ENCODE measurements at regions not wholly inside any gene's neighbourhood (a gene's known extent, or its start where the extent isn't known, plus 50 kb on each side); places are given as distances from the start of the nearest gene placed in this dataset.
"Not testable (repeated sequence)": the region's sequence is repeated elsewhere in the genome, so short reads cannot be mapped to it uniquely, and the experiment has no call there.

GRCh38 chr3:3923619-3924018 is 124.4 kb downstream of the LRRN1 start:
- no peaks in the 10 kb centered on the region for H3K36me3 ChIP-seq
- no peaks in the 10 kb centered on the region for H3K27me3 ChIP-seq
- no peak for ATAC-seq
- H3K4me3 ChIP-seq: no peak overlapping the region
- no peaks in the 10 kb centered on the region for H3K4me1 ChIP-seq
- H3K9me3 ChIP-seq: no peaks in the 10 kb centered on the region
- TF ChIP-seq CTCF (IDR thresholded peaks at IDR 0.05) (no peak), EP300 (IDR thresholded peaks at IDR 0.05) (no peak), POLR2AphosphoS5 (IDR thresholded peaks at IDR 0.05) (no peak), POLR2A (IDR thresholded peaks at IDR 0.05) (no peak)
- whole genome bisulfite sequencing, 2 donors (ENCODE audit: low coverage in 1 of 2): 90% methylated on average over 1 of the region's 1 CpG; no CpG with 5 or more reads in 1 of the 2 donors
- no peak overlapping the region for H3K27ac ChIP-seq

GRCh38 chr3:3927198-3927597 is 128.0 kb downstream of the LRRN1 start:
- H3K4me3 ChIP-seq: no peak overlapping the region
- H3K27ac ChIP-seq: no peak overlapping the region
- H3K9me3 ChIP-seq: peaks cover 0 to 14% (median 0%) of the 10 kb centered on the region in 3 donors
- no peaks in the 10 kb centered on the region for H3K4me1 ChIP-seq
- TF ChIP-seq CTCF (IDR thresholded peaks at IDR 0.05) (no peak), POLR2A (IDR thresholded peaks at IDR 0.05) (no peak), EP300 (IDR thresholded peaks at IDR 0.05) (no peak), POLR2AphosphoS5 (IDR thresholded peaks at IDR 0.05) (no peak)
- no peaks in the 10 kb centered on the region for H3K36me3 ChIP-seq
- ATAC-seq: no peak
- no peaks in the 10 kb centered on the region for H3K27me3 ChIP-seq
- 83 to 90% methylated on average over 1 of the region's 1 CpG for WGBS, 2 donors (ENCODE audit: low coverage in 1 of 2)

- Histone ChIP-seq H3K9me3 (peaks cover 0 to 14% (median 0%) of the 10 kb centered on the region in 3 donors), H3K27ac (no peak overlapping the region), H3K4me3 (no peak overlapping the region), H3K27me3 (no peaks in the 10 kb centered on the region), H3K4me1 (no peaks in the 10 kb centered on the region), H3K36me3 (no peaks in the 10 kb centered on the region)
- TF ChIP-seq POLR2A (IDR thresholded peaks at IDR 0.05): no peak
- no peak for TF ChIP-seq POLR2AphosphoS5 (IDR thresholded peaks at IDR 0.05)
- no peak for TF ChIP-seq EP300 (IDR thresholded peaks at IDR 0.05)
- no peak for TF ChIP-seq CTCF (IDR thresholded peaks at IDR 0.05)
- WGBS, 2 donors (ENCODE audit: low coverage in 1 of 2): 71% methylated on average over 1 of the region's 1 CpG; no CpG with 5 or more reads in 1 of the 2 donors
- ATAC-seq: no peak
Observed at GRCh38 chr3:3927965-3928364, 128.7 kb downstream of the LRRN1 start.

- WGBS, 2 donors (ENCODE audit: low coverage in 1 of 2): no CpG with 5 or more reads among the region's 8 CpGs
- H3K4me3 ChIP-seq, H3K27me3 ChIP-seq, H3K4me1 ChIP-seq, H3K27ac ChIP-seq, ATAC-seq, H3K36me3 ChIP-seq: not testable (repeated sequence)
- H3K9me3 ChIP-seq: peaks cover 0 to 43% (median 0%) of the 10 kb centered on the region in 3 donors
Observed at GRCh38 chr3:3941380-3941779, 142.1 kb downstream of the LRRN1 start.

- 0 to 44% methylated on average over 1 of the region's 1 CpG for WGBS, 2 donors (ENCODE audit: low coverage in 1 of 2)
- H3K36me3 ChIP-seq: no peaks in the 10 kb centered on the region
- ATAC-seq: no peak
- H3K4me1 ChIP-seq: no peaks in the 10 kb centered on the region
- no peaks in the 10 kb centered on the region for H3K27me3 ChIP-seq
- H3K27ac ChIP-seq: no peak overlapping the region
- no peak overlapping the region for H3K4me3 ChIP-seq
- TF ChIP-seq CTCF (IDR thresholded peaks at IDR 0.05) (no peak), POLR2A (IDR thresholded peaks at IDR 0.05) (no peak), POLR2AphosphoS5 (IDR thresholded peaks at IDR 0.05) (no peak), EP300 (IDR thresholded peaks at IDR 0.05) (no peak)
- H3K9me3 ChIP-seq: no peaks in the 10 kb centered on the region
Observed at GRCh38 chr3:3951071-3951470, 151.8 kb downstream of the LRRN1 start.
